LNCAP (cell line): ENCODE measurements at regions not wholly inside any gene's neighbourhood (a gene's known extent, or its start where the extent isn't known, plus 50 kb on each side); places are given as distances from the start of the nearest gene placed in this dataset.

Experiments used
- CTCF ChIP-seq: fragments of 450-650 bp; IDR thresholded peaks from 2 replicates; pipeline ENCODE4 v1.5.1; 2017; ENCODE audit warnings: mild to moderate bottlenecking

DNA sequence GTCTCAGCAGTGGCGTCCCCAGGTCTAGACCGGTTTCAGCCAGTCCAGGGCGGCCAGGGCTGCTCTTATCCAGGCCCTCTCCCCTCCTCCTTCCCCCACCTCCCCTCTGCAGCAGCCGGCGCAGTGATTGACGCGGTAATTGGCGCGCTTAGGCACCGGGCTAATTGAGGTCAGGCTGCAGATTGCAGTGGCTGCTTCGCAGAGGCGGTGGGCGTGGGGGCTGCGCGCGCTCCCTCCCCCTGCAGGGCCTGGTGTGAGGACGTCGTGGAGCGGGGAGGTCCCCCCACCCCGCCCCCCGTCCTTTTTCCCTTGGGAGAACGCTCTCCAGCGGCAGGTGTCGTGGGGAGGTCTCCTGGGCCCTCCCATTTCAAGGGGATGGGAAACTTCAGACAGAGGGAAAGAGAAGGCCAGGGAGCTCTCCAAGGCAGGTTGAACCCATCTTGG is 70.4 kb upstream of the BLCAP start:
- no peak for TF ChIP-seq CTCF

GRCh38 chr20:37596890-37597536 is 69.3 kb upstream of the BLCAP start:
- no peak for TF ChIP-seq CTCF

DNA sequence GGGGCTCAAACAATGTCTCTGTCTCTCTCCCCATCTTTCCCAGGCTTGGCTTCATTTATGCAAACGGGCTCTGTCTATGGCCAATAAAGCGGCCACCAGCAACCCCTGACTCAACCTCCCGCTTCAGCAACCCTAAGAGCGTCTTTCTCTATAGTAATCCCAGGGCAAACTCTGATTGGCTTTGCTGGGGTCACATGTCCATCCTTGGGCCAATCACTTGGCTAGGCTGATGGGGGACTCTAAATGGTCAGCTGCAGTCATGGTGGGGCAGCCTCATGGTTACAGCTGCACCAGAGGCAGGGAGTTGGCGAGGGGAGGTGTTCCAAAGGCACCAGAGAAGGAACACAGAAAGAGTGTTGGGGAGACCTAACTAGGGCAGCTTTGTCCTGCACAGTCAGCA is 68.5 kb upstream of the BLCAP start:
- no peak for TF ChIP-seq CTCF

DNA sequence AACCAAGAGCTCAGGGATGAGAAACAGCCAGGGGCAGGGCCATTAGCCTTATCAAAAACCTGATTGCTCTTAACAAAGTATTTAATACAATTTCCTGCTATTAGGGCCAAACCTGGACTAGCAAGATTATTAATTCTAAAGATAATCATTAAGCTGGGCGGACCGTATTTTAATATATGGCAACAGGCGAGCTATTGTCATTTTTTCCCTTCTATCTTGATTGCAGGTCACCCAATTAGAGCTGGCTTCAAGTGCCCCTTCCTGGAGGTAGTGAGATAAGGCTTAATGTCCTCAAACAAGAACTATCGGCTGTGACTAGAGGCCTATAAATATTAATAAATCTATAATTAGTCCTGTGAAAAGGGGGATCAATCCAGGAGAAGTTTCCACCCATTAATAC is 66.0 kb upstream of the BLCAP start:
- TF ChIP-seq CTCF, result no peak

DNA sequence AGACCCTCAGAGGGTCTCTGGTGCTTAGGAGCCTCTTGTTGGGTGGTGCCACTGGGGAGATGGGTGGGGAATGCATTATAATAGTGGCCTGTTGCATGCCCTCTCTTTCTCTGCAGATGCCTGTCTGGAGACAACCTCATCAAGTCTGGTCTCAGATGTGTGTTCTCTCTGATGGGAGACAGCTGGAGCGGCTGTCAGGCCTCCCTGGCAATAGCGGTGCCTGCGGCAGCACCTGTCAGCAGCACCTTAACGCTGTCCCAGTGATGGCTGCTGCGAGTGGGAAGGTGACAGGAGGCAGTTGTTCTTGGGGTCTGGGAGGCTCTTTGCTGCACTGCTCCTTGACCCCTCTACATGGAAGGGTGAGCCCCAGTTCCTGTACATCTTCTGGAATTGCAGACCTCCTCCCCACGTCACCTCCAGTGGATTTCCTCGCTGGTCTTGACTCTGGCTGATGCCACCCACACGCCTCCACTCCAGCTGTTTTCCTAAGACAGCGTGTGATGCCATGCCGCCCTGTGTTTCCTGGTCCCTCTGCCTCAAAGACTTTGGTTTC is 63.3 kb upstream of the BLCAP start:
- TF ChIP-seq CTCF, result no peak

DNA sequence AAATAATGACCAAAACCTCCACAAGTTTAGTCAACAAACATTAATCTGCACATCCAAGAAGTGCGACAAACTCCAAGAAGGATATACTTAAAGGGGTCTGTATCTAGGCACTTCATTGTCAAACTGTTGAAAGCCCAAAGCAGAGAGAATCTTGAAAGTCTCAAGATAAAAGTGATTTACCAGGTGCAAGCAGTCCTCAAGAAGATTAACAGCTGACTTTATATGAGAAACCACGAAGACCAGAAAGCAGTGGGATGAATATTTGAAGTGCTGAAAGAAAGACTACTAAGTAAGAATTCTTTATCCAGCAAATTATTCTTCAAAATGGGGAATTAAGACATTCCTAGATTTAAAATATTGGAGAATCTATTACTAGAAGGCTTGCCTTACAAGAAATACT is 58.4 kb upstream of the BLCAP start:
- no peak for TF ChIP-seq CTCF

DNA sequence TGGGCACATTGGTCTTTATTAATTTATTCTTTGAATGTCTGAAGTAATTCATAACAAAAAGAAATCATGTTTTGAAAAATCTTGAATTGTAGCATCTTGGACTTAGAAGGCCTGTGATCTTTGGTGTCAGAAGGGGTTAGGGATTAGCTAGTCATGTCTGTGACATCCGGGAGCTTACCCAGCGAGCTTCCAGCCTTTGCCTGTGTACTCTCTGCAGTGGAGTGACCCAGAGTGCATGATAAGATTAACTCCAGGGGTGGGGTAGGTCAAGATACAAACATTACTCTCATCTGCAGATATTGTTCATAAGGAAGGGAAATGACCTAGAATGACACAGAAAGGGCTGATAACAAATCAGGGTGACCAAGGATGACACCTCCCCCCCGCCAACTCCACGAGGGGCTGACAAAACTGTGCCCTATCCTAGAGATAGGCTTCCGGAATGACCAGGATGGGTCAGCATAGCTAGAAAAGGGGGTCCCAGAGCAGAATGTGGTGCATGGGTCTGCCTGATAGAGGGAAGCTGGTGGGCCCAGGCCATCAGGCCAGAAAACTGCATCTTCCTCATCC is 56.6 kb upstream of the BLCAP start:
- no peak for TF ChIP-seq CTCF
